ENCODE measurements at regions not wholly inside any gene's neighbourhood (a gene's known extent, or its start where the extent isn't known, plus 50 kb on each side); places are given as distances from the start of the nearest gene placed in this dataset.

DNA sequence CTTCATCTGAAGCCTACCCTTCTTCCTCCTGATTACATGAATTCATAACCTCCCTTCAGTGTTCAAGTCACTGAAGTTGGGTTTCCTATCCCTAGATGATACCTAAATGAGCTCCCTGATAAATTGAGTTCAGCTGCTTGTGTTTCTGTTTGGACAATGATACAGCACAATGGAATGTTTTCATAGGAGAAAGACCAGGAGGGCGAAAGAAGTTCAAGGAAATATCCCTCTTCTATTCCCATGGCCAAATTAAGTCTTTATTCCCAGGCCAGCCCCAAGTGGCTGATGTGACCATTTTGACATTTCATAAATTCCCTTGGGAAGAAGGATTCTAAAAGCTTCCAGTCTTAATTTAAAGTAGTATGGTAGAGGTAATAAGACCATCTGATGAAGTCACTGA, 555.8 kb upstream of the CLINT1 start:
- H3K27ac ChIP-seq (ENCODE audit: low read depth, low read length), result no peak overlapping the region
- H3F3A ChIP-seq (ENCODE audit: insufficient read depth), result no peaks in the 10 kb centered on the region
- no peak for TF ChIP-seq CTCF (IDR thresholded peaks at IDR 0.05; ENCODE audit: insufficient read depth, low read length, poor library complexity, severe bottlenecking)
- TF ChIP-seq EZH2phosphoT487 (conservative IDR thresholded peaks at IDR 0.05; ENCODE audit: low read length), result no peak
- no peaks in the 10 kb centered on the region for H3K9me3 ChIP-seq (ENCODE audit: insufficient read depth, low read length)
- H3K4me3 ChIP-seq (ENCODE audit: insufficient read depth, low read length, poor library complexity, severe bottlenecking), result no peak overlapping the region
- no peaks in the 10 kb centered on the region for H3K27me3 ChIP-seq (ENCODE audit: low read length)
- H4K20me1 ChIP-seq (ENCODE audit: low read depth, low read length), result no peaks in the 10 kb centered on the region
- H3K79me2 ChIP-seq (ENCODE audit: insufficient read depth, low read length), result no peaks in the 10 kb centered on the region
- H3K9ac ChIP-seq (ENCODE audit: low read length), result no peak overlapping the region
- no peaks in the 10 kb centered on the region for H3K9me2 ChIP-seq (replicated peaks; ENCODE audit: insufficient read depth, low read length)
- H3K4me2 ChIP-seq (ENCODE audit: low read depth, low read length, poor library complexity, severe bottlenecking), result no peak overlapping the region
- H3K36me3 ChIP-seq (ENCODE audit: low read length), result no peaks in the 10 kb centered on the region; the same call in 1 of the 2 replicates
- H2AFZ ChIP-seq (ENCODE audit: low read depth, low read length, severe bottlenecking), result no peak overlapping the region

GRCh38 chr5:158414333-158414762, 555.4 kb upstream of the CLINT1 start:
- H3F3A ChIP-seq (ENCODE audit: insufficient read depth), result no peaks in the 10 kb centered on the region
- H3K36me3 ChIP-seq (ENCODE audit: low read length), result no peaks in the 10 kb centered on the region
- H3K79me2 ChIP-seq (ENCODE audit: insufficient read depth, low read length), result no peaks in the 10 kb centered on the region
- no peak overlapping the region for H3K4me3 ChIP-seq (ENCODE audit: insufficient read depth, low read length, poor library complexity, severe bottlenecking)
- H4K20me1 ChIP-seq (ENCODE audit: low read depth, low read length), result no peaks in the 10 kb centered on the region
- TF ChIP-seq CTCF (IDR thresholded peaks at IDR 0.05; ENCODE audit: insufficient read depth, low read length, poor library complexity, severe bottlenecking) (no peak), EZH2phosphoT487 (conservative IDR thresholded peaks at IDR 0.05; ENCODE audit: low read length) (no peak)
- H2AFZ ChIP-seq (ENCODE audit: low read depth, low read length, severe bottlenecking), result no peak overlapping the region
- H3K9me3 ChIP-seq (ENCODE audit: insufficient read depth, low read length), result no peaks in the 10 kb centered on the region
- no peaks in the 10 kb centered on the region for H3K9me2 ChIP-seq (replicated peaks; ENCODE audit: insufficient read depth, low read length)
- H3K27ac ChIP-seq (ENCODE audit: low read depth, low read length), result no peak overlapping the region
- H3K4me2 ChIP-seq (ENCODE audit: low read depth, low read length, poor library complexity, severe bottlenecking), result no peak overlapping the region
- no peaks in the 10 kb centered on the region for H3K27me3 ChIP-seq (ENCODE audit: low read length)
- no peak overlapping the region for H3K9ac ChIP-seq (ENCODE audit: low read length)

DNA sequence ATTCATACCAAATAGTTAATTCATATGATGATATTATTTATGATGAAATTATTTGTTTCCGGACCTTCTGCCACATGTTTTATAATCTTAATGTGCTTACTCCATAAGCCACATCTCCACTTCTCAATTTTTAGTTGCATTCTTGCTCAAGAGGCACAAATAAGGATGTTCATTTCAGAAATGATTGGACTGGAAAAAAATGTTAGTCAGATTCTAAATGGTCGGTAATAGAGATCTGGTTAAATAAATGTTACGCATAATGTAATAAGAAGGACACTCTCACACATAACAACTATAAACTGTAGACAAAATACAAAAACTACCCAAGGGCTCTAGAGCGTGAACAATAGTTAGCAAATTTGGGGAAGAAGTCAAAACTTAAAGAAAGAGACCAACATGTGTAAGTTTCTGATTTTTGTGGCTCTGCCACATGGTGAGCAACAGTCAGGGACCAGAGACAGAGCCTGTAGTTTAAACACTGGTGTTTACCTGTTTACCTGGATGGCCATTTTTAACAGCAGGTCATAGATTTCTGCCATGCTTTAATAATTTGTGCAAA, 554.3 kb upstream of the CLINT1 start:
- H3K9me3 ChIP-seq (ENCODE audit: insufficient read depth, low read length), result no peaks in the 10 kb centered on the region
- no peak for TF ChIP-seq CTCF (IDR thresholded peaks at IDR 0.05; ENCODE audit: insufficient read depth, low read length, poor library complexity, severe bottlenecking)
- no peak for TF ChIP-seq EZH2phosphoT487 (conservative IDR thresholded peaks at IDR 0.05; ENCODE audit: low read length)
- H4K20me1 ChIP-seq (ENCODE audit: low read depth, low read length), result no peaks in the 10 kb centered on the region
- H3K9me2 ChIP-seq (replicated peaks; ENCODE audit: insufficient read depth, low read length), result no peaks in the 10 kb centered on the region
- no peak overlapping the region for H3K9ac ChIP-seq (ENCODE audit: low read length)
- H3K36me3 ChIP-seq (ENCODE audit: low read length), result no peaks in the 10 kb centered on the region
- H3K4me3 ChIP-seq (ENCODE audit: insufficient read depth, low read length, poor library complexity, severe bottlenecking), result no peak overlapping the region
- H3K79me2 ChIP-seq (ENCODE audit: insufficient read depth, low read length), result no peaks in the 10 kb centered on the region
- H2AFZ ChIP-seq (ENCODE audit: low read depth, low read length, severe bottlenecking), result no peak overlapping the region
- H3K4me2 ChIP-seq (ENCODE audit: low read depth, low read length, poor library complexity, severe bottlenecking), result no peak overlapping the region
- no peaks in the 10 kb centered on the region for H3F3A ChIP-seq (ENCODE audit: insufficient read depth)
- H3K27ac ChIP-seq (ENCODE audit: low read depth, low read length), result no peak overlapping the region
- no peaks in the 10 kb centered on the region for H3K27me3 ChIP-seq (ENCODE audit: low read length)

All from SU-DHL-6 (cell line).